ENCODE measurements at regions not wholly inside any gene's neighbourhood (a gene's known extent, or its start where the extent isn't known, plus 50 kb on each side); places are given as distances from the start of the nearest gene placed in this dataset.
A peak's percentile ranks its signal among the peaks of the same experiment; 100 is the strongest.
"Not testable (repeated sequence)": the region's sequence is repeated elsewhere in the genome, so short reads cannot be mapped to it uniquely, and the experiment has no call there.

DNA sequence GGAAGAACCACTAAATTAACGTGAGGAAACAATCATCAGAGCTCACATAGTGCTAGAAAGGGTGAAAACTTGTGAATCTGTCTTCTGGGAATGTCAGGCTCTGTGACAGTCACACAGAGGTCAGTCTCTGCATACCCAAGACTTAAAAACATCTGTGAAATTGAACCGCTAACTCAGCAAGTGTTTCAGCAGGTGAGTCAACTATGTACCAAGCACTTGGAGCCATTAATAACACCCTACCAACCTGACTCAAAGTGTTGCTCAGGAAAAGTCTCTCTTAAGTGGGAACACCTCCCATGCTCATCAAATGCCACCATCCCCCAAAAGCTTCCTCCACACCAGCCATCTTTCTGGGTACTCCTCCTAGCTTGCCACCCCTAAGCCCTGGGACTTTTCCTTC lies 92.3 kb upstream of the CARMIL1 start:
- H3K4me3 ChIP-seq (ENCODE audit: insufficient read depth, low read depth, low read length), result no peak overlapping the region
- no peaks in the 10 kb centered on the region for H3K27me3 ChIP-seq (ENCODE audit: control insufficient read depth, insufficient read depth, low read length)
- no peaks in the 10 kb centered on the region for H3K36me3 ChIP-seq (replicated peaks; ENCODE audit: control insufficient read depth, insufficient read depth, low read length)
- no peak for DNase-seq

DNA sequence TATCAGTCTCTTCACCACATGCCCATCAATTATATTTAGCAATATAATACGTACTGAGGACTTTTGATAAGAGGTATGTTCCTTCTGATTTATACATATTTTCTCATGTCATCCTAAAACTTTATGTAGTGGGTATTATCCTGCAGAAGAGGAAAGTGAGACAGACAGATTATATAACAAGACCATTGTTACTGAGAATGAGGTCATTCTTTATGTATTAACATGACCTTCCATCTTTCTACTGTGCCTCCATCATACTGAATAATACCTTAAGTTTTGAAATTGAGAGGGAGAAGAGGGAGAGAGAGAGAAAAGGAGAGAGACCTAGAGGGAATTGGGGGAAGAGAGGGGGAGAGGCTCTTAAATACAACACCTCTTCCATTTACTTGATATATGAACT lies 90.9 kb upstream of the CARMIL1 start:
- Histone ChIP-seq H3K27me3 (ENCODE audit: control insufficient read depth, insufficient read depth, low read length) (no peaks in the 10 kb centered on the region), H3K36me3 (replicated peaks; ENCODE audit: control insufficient read depth, insufficient read depth, low read length) (no peaks in the 10 kb centered on the region), H3K4me3 (ENCODE audit: insufficient read depth, low read depth, low read length) (no peak overlapping the region)
- DNase-seq, result no peak

DNA sequence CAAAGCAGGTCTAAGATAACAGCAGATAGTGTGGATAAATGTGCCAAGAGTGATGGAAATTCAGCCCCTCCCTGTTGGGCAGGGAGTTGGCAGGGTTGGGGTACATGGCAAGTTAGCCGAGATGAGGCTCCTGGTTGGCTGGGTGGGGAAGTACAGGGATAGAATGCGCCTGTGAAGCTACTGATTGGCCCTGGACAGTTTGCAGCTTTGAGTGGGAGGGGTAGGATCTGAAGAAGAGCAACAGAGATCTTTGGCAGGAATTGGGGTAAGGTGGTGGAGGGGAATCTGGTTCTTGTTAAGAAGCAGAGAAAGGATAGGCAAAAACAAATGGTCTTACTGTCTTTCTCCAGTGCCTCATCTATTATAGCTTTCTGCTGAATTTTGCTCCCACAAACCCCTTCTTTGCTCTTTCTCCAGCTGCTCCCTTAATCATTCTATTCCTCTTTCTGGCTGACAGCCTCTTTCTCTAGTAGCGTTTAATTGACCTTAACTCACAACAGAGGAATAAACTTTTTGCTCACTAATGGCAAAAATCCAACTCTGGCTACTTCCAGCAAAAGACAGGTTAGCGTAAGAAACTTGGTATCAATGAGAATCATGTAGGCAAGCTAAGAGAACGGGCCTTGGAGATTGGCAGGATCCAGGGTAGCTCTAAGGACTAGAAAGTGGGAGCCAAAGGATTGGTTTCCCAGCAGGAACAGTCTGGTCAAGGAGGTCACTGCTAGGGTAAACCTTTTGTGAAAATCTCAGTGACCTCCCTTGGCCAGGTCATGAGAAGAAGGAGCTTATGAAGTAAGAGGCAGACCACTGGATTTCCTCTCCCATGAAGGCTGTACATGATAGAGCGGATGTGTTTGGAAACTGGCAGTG lies 86.3 kb upstream of the CARMIL1 start:
- Histone ChIP-seq H3K36me3 (replicated peaks; ENCODE audit: control insufficient read depth, insufficient read depth, low read length) (no peaks in the 10 kb centered on the region), H3K27me3 (ENCODE audit: control insufficient read depth, insufficient read depth, low read length) (no peaks in the 10 kb centered on the region), H3K4me3 (ENCODE audit: insufficient read depth, low read depth, low read length) (no peak overlapping the region)
- DNase-seq, result no peak

DNA sequence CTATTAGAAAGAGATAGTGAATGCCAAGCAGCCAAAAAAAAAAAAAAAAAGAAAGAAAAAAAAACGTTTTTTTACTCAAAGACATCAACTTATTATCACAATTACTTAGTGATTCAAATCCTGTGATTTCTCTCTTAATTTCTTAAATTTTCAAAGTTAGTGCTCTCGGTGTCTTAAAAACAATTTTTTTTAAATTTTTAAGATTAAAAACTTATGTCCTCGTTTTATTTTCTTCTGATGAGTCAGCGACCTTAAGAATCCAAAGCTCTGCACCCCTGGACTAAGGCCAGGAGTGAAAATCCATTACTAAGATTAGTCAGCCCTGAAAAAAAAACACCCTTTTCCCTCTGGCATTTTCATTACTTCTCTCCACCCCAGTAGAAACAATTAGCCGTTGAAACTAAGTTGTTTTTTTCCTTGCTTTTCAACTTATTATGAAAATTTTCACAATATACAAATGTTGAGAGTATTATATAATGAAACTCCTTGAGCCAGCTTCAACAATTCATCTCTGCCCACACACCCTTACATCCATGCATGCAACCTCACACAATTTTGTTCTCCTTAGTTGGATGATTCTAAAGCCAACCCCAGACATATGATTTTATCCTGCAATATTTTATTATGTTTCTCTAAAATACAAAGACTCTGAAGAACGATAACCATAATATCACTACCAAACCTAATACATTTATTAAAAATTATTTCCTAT lies 85.6 kb upstream of the CARMIL1 start:
- Histone ChIP-seq H3K36me3 (replicated peaks; ENCODE audit: control insufficient read depth, insufficient read depth, low read length) (no peaks in the 10 kb centered on the region), H3K27me3 (ENCODE audit: control insufficient read depth, insufficient read depth, low read length) (no peaks in the 10 kb centered on the region), H3K4me3 (ENCODE audit: insufficient read depth, low read depth, low read length) (no peak overlapping the region)
- DNase-seq, result no peak

DNA sequence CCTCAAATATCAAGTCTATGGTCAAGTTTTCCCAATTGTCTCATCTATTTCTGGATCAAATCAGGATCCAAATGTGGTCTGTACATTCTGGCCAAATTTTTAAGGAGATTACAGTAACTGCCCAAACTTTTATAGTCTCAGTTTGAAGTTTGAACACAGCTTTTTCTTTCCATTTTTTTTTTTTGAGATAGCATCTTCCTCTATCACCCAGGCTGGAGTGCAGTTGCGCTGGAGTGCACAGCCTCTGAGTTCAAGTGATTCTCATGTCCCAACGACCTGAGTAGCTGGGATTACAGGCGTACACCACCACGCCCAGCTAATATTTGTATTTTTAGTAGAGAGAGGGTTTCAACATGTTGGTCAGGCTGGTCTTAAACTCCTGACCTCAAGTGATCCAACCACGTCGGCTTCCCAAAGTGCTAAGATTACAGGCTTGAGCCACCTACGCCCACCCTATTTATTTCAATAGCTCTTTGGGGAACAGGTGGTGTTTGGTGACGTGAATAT lies 84.9 kb upstream of the CARMIL1 start:
- no peaks in the 10 kb centered on the region for H3K36me3 ChIP-seq (replicated peaks; ENCODE audit: control insufficient read depth, insufficient read depth, low read length)
- no peak for DNase-seq
- no peaks in the 10 kb centered on the region for H3K27me3 ChIP-seq (ENCODE audit: control insufficient read depth, insufficient read depth, low read length)
- H3K4me3 ChIP-seq (ENCODE audit: insufficient read depth, low read depth, low read length), result no peak overlapping the region

DNA sequence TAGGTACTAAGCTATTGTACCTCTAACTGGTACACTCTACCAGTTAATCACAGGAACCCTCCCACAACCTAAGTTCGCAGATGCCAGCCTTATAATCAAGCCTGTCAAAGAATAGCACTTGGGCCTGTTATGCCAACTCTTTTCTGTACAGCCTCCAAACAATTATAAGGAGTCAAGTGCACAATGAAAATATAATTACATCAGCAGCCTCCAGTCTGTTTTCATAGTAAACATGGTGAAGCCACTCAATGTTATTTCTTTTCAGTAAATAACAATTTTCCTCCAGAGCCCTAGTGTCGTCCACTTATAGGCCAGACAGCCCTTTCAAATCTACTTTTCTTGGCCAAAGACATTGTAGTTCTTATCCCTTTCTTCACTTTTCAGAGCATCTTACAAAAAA lies 82.7 kb upstream of the CARMIL1 start:
- H3K36me3 ChIP-seq (replicated peaks; ENCODE audit: control insufficient read depth, insufficient read depth, low read length), result no peaks in the 10 kb centered on the region
- no peak for DNase-seq
- H3K27me3 ChIP-seq (ENCODE audit: control insufficient read depth, insufficient read depth, low read length), result no peaks in the 10 kb centered on the region
- no peak overlapping the region for H3K4me3 ChIP-seq (ENCODE audit: insufficient read depth, low read depth, low read length)

DNA sequence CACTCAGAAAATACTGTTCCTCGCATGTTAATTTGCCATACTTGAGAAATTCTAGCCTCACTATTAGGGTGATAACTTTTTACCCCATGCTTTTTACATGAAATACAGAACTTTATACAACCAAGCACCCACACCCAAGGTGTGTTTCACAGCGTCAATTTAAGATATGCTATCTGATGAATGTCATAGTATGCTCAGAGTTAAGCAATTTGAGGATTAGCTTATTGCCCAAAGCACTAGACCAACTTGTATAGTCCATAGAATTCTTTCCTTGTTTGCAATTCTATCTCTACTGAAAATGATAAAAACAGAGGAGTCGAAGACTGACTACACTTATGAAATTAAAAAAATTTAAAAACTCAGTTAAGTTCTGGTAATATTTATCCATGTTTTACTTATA lies 82.1 kb upstream of the CARMIL1 start:
- Histone ChIP-seq H3K4me3 (ENCODE audit: insufficient read depth, low read depth, low read length) (no peak overlapping the region), H3K36me3 (replicated peaks; ENCODE audit: control insufficient read depth, insufficient read depth, low read length) (no peaks in the 10 kb centered on the region), H3K27me3 (ENCODE audit: control insufficient read depth, insufficient read depth, low read length) (no peaks in the 10 kb centered on the region)
- no peak for DNase-seq

DNA sequence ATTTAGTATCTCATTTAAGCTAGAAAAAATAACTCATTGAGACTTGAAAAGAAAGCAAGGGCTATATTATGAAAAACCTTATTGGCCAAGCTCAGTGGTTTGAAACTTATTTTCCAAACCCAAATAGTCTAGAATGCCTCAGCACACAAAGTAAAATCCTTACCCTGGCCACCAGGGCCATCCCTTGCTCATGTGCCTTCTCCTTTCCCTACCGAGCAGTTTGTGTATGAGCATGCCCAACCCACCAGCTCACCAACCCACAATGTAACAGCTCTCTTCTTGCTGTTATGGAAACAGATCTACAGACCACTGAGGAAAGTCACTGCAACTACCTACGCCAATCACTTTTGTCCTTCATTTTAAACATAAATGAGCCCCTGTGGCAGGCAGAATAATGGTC lies 79.6 kb upstream of the CARMIL1 start:
- no peak for DNase-seq
- Histone ChIP-seq H3K36me3 (replicated peaks; ENCODE audit: control insufficient read depth, insufficient read depth, low read length) (no peaks in the 10 kb centered on the region), H3K4me3 (ENCODE audit: insufficient read depth, low read depth, low read length) (no peak overlapping the region), H3K27me3 (ENCODE audit: control insufficient read depth, insufficient read depth, low read length) (no peaks in the 10 kb centered on the region)

DNA sequence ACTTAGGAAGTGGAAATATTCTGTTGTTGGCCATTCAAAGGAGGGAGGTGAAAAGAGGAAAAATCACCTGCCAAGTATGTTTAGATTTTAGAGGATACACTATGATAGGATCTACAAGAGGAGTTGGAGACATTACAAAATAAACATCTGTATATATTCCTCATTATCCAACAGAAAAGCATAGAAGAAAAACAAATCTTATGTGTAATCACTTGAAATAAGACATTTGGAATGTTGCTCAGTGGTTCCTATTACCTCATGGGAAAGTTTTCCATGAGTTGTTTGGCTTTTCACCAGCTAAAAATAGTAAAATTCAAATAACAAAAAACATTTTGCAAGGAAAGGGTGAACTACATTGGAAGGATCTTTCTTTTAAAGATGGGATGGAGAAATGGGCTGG lies 76.7 kb upstream of the CARMIL1 start:
- no peak for DNase-seq
- Histone ChIP-seq H3K27me3 (ENCODE audit: control insufficient read depth, insufficient read depth, low read length) (no peaks in the 10 kb centered on the region), H3K36me3 (replicated peaks; ENCODE audit: control insufficient read depth, insufficient read depth, low read length) (no peaks in the 10 kb centered on the region), H3K4me3 (ENCODE audit: insufficient read depth, low read depth, low read length) (no peak overlapping the region)

DNA sequence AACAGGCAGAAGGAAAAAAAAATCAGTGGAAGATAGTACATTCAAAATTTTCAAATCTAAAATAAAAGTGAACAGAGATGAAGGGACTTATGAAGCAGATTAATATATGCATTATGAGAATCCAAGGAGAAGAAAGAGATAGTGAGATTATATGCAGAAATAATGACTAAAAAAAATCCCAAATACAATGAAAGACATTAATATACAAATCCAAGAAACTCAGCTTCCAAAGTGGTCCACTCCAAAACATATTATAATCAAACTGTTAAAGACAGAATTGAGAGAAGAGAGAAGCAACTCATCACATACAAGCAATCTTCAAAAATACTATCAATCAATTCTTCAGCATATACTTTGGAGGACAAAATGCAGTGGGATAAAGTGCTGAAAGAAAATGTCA lies 73.5 kb upstream of the CARMIL1 start:
- Histone ChIP-seq H3K36me3 (replicated peaks; ENCODE audit: control insufficient read depth, insufficient read depth, low read length) (no peaks in the 10 kb centered on the region), H3K4me3 (ENCODE audit: insufficient read depth, low read depth, low read length) (no peak overlapping the region), H3K27me3 (ENCODE audit: control insufficient read depth, insufficient read depth, low read length) (no peaks in the 10 kb centered on the region)
- no peak for DNase-seq

DNA sequence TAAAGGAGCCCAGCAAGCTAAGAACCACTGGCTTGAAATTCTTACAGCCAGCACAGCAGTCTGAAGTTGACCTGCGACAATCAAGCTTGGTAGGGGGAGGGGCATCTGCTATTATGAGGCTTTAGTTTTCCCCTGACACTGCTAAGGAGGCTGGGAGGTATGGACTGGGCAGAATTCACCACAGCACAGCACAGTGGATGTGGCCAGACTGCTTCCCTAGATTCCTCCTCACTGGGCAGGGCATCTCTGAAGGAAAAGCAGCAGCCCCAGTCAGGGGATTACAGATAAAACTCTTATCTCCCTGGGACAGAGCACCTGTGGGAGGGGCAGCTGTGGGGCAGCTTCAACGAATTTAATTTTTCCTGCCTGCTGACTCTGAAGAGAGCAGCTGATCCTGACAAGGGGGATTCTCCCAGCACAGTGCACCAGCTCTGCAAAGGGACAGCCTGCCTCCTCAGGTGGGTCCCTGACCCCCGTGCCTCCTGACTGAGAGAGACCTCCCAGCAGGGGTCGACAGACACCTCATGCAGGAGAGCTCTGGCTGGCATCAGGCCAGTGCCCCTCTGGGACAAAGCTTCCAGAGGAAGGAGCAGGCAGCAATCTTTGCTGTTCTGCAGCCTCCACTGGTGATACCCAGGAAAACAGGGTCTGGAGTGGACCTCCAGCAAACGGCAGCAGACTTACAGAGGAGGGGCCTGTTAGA lies 71.6 kb upstream of the CARMIL1 start:
- H3K4me3 ChIP-seq (ENCODE audit: insufficient read depth, low read depth, low read length); H3K36me3 ChIP-seq (replicated peaks; ENCODE audit: control insufficient read depth, insufficient read depth, low read length); H3K27me3 ChIP-seq (ENCODE audit: control insufficient read depth, insufficient read depth, low read length); DNase-seq: not testable (repeated sequence)

DNA sequence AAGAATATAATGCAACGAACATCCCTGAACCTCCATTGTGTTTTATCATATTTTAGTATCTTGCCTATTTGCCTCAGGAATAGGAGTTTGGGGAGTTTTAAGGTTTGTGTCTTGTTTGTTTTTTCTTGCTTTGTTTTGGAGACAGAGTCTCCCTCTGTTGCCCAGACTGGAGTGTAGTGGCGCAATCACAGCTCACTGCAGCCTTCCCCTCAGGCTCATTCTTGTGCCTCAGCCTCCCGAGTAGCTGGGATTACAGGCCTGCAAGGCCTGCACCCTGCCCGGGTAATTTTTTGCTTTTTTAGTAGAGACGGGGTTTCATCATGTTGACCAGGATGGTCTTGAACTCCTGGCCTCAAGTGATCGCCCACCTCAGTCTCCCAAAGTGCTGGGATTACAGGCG lies 63.3 kb upstream of the CARMIL1 start:
- DNase-seq, result no peak
- Histone ChIP-seq H3K36me3 (replicated peaks; ENCODE audit: control insufficient read depth, insufficient read depth, low read length) (no peaks in the 10 kb centered on the region), H3K27me3 (ENCODE audit: control insufficient read depth, insufficient read depth, low read length) (no peaks in the 10 kb centered on the region), H3K4me3 (ENCODE audit: insufficient read depth, low read depth, low read length) (no peak overlapping the region)

DNA sequence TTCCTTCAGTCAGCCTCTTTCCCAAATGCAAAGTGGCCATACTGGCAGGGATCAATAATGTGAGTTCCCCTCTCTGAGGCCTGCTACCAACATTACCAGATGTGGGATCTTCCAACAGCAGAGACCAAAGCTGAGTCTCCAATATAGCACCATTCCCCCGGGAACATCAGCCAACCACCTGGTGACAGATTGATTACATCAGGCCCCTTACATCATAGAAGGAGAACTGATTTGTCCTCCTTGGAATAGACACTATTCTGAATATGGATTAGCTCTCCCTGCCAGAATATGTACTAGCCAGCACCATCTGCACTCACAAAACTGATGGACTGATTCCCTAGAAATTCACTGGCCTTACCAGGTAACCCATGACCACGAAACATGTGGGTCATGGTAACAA lies 61.9 kb upstream of the CARMIL1 start:
- Histone ChIP-seq H3K36me3 (replicated peaks; ENCODE audit: control insufficient read depth, insufficient read depth, low read length) (no peaks in the 10 kb centered on the region), H3K4me3 (ENCODE audit: insufficient read depth, low read depth, low read length) (no peak overlapping the region), H3K27me3 (ENCODE audit: control insufficient read depth, insufficient read depth, low read length) (no peaks in the 10 kb centered on the region)
- DNase-seq, result no peak

DNA sequence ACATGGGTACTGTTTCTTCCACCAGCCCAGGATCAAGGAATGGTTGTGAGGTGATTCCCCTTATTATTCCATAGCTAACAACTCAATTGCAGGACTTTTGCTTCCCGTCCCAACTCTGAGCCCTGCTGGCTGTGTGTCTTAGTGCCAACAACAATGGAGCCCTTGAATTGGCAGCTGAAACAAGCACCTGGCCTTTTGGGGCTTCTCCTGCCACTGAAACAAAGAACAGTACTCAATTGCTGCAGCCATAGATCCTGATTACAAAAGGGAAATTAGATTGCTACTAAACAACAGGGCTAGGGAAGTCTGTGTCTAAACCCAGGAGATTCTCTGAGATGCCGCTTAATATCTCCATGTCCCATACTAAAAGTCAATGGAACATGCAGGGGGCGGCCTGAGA lies 61.3 kb upstream of the CARMIL1 start:
- Histone ChIP-seq H3K4me3 (ENCODE audit: insufficient read depth, low read depth, low read length) (no peak overlapping the region), H3K36me3 (replicated peaks; ENCODE audit: control insufficient read depth, insufficient read depth, low read length) (no peaks in the 10 kb centered on the region), H3K27me3 (ENCODE audit: control insufficient read depth, insufficient read depth, low read length) (no peaks in the 10 kb centered on the region)
- DNase-seq, result no peak

DNA sequence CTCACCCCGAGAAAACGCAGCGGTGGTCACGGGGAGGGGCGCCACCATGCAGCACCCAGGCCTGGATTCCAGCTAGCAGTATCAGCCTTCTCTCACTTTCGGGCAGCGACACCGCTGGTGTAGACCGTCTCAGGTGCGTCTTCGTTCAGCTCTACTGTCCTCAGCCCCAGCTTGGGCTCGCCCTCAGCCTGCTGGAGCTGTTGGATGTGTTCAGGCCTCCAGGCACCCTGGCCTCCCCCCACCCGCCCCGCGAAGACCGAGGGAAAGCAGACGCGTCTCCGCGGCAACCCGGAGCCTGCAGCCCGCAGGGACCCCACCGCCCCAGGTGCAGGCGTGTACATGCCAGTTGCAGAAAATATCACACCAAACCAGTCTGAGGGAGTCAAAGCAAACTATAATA lies 60.8 kb upstream of the CARMIL1 start:
- H3K4me3 ChIP-seq (ENCODE audit: insufficient read depth, low read depth, low read length), result no peak overlapping the region
- H3K27me3 ChIP-seq (ENCODE audit: control insufficient read depth, insufficient read depth, low read length), result no peaks in the 10 kb centered on the region
- H3K36me3 ChIP-seq (replicated peaks; ENCODE audit: control insufficient read depth, insufficient read depth, low read length), result no peaks in the 10 kb centered on the region
- peak; percentile 39 for DNase-seq
